NCI-H226 (cell line): ENCODE measurements at regions not wholly inside any gene's neighbourhood (a gene's known extent, or its start where the extent isn't known, plus 50 kb on each side); places are given as distances from the start of the nearest gene placed in this dataset.

Experiments used
- DNase-seq: peaks from one replicate; pipeline ENCODE4 v3.0.0-alpha.2; 2015

- DNase-seq, result no peak
Observed at GRCh38 chr3:64905906-64906410, 218.2 kb upstream of the ADAMTS9 start.

GRCh38 chr3:64903006-64903405 is 215.2 kb upstream of the ADAMTS9 start:
- DNase-seq, result no peak

- no peak for DNase-seq
Observed at GRCh38 chr3:64901986-64902516, 214.3 kb upstream of the ADAMTS9 start.

GRCh38 chr3:64901522-64901885 is 213.7 kb upstream of the ADAMTS9 start:
- no peak for DNase-seq

GRCh38 chr3:64900617-64901521 is 213.1 kb upstream of the ADAMTS9 start:
- no peak for DNase-seq

GRCh38 chr3:64900156-64900555 is 212.4 kb upstream of the ADAMTS9 start:
- DNase-seq, result no peak

GRCh38 chr3:64898941-64899340 is 211.1 kb upstream of the ADAMTS9 start:
- no peak for DNase-seq

- no peak for DNase-seq
Observed at GRCh38 chr3:64895991-64896895, 208.4 kb upstream of the ADAMTS9 start.

GRCh38 chr3:64895106-64895990 is 207.5 kb upstream of the ADAMTS9 start:
- no peak for DNase-seq

- DNase-seq, result no peak
Observed at GRCh38 chr3:64894006-64894405, 206.2 kb upstream of the ADAMTS9 start.

- no peak for DNase-seq
Observed at GRCh38 chr3:64892671-64893309, 205.0 kb upstream of the ADAMTS9 start.

- no peak for DNase-seq
Observed at GRCh38 chr3:64891021-64891420, 203.2 kb upstream of the ADAMTS9 start.

GRCh38 chr3:64890466-64890865 is 202.7 kb upstream of the ADAMTS9 start:
- DNase-seq, result no peak

GRCh38 chr3:64890006-64890405 is 202.2 kb upstream of the ADAMTS9 start:
- no peak for DNase-seq

- DNase-seq, result no peak
Observed at GRCh38 chr3:64888840-64889392, 201.1 kb upstream of the ADAMTS9 start.

GRCh38 chr3:64888165-64888564 is 200.4 kb upstream of the ADAMTS9 start:
- DNase-seq, result no peak

- no peak for DNase-seq
Observed at GRCh38 chr3:64885055-64885454, 197.3 kb upstream of the ADAMTS9 start.

- no peak for DNase-seq
Observed at GRCh38 chr3:64884536-64884935, 196.7 kb upstream of the ADAMTS9 start.

GRCh38 chr3:64880916-64881315 is 193.1 kb upstream of the ADAMTS9 start:
- DNase-seq, result no peak

- peak; percentile 37 for DNase-seq
Observed at GRCh38 chr3:64878362-64878761, 190.6 kb upstream of the ADAMTS9 start.

- peak; percentile 36 for DNase-seq
Observed at GRCh38 chr3:64873400-64873799, 185.6 kb upstream of the ADAMTS9 start.
